Stimulated activated CD4-positive, alpha-beta T cell treated with anti-CD3 and anti-CD28 coated beads, Interleukin-12 subunit alpha, Interleukin-12 subunit beta, amount 100 ng/mL, for 24 hours (primary cell): ENCODE measurements at regions not wholly inside any gene's neighbourhood (a gene's known extent, or its start where the extent isn't known, plus 50 kb on each side); places are given as distances from the start of the nearest gene placed in this dataset.
"Not testable (repeated sequence)": the region's sequence is repeated elsewhere in the genome, so short reads cannot be mapped to it uniquely, and the experiment has no call there.

Source experiments
- DNase-seq, 2 experiments: peaks; one replicate each; pipeline ENCODE4 v3.0.0-alpha.2; 2020; ENCODE audit warnings: low read depth in 2 of 2

DNA sequence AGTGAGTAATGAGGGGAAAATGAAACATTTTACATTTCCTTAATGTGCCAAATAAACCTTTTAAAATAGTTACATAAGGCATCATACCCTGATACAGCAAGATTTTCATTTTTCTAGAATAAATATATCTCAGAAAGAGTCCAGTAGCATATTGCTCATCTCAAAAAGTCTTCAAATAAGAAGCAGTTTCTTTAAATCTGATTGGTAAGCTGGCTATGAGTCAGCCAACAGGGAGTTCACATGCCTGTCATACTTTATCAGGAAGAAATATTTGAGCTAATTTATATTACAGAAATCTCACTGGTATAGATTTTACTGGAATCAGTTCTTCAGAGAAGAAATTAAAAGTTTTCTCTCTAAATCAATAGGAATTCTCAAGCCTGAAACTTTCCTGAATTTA lies 258.1 kb downstream of the C11orf87 start:
- no peak for DNase-seq

DNA sequence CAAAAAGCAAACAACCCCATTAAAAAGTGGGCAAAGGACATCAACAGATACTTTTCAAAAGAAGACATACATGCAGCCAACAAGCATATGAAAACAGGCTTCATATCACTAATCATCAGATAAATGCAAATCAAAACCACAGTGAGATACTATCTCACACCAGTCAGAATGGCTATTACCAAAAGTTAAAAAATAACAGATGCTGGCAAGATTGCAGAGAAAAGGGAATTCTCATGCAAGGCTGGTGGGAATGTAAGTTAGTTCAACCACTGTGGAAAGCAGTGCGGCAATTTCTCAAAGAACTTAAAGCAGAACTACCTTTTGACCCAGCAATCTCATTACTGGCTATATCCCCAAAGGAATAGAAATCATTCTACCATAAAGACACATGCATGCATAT lies 260.8 kb downstream of the C11orf87 start:
- DNase-seq = not testable (repeated sequence)

DNA sequence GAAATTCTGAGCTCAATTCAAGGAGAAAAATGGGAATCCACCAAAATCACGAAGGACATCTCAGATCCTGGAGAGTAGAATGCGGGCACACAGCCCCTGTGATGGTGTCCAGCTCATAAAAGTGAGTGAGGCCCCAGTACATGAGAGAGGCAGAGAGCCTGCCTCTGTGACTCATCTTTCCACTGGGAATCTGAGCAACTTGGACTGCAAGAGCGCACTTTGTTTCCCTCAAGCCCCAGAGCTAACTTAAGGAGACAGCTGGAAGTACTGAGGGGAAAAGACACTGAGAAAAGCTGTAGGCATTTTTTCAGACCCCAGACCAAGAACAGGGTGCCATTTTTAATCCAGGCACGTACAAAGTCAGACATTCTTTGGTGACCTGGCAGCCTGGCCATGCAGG lies 273.7 kb downstream of the C11orf87 start:
- no peak for DNase-seq

- DNase-seq = no peak
Observed at GRCh38 chr11:109696191-109696897, 274.4 kb downstream of the C11orf87 start.

- DNase-seq = no peak
Observed at GRCh38 chr11:109697140-109697843, 275.3 kb downstream of the C11orf87 start.

- no peak for DNase-seq
Observed at GRCh38 chr11:109698237-109698636, 276.2 kb downstream of the C11orf87 start.

- DNase-seq = no peak
Observed at GRCh38 chr11:109704432-109704831, 282.4 kb downstream of the C11orf87 start.

GRCh38 chr11:109706945-109707344 lies 285.0 kb downstream of the C11orf87 start:
- no peak for DNase-seq

- no peak for DNase-seq
Observed at GRCh38 chr11:109707411-109707810, 285.4 kb downstream of the C11orf87 start.

DNA sequence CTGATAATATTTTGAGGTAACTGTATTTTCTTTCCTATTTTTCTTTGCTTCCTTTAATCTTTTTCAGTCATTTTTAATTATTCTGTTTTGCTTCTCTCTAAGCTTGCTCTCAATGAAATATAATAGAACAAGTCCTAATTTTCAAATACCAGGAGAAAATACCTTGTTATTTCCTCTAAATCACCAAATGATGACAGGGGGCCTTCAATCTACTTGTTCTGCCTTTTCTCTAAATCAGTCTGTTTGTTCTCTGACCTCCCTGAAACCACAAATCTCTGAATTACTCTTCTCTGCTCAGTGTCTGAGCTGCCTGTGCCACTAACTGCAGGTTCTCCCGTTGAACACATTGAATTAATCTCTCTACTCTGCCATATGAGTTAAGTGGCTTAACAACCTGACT lies 286.2 kb downstream of the C11orf87 start:
- no peak for DNase-seq

- DNase-seq = not testable (repeated sequence)
Observed at GRCh38 chr11:109714444-109714843, 292.5 kb downstream of the C11orf87 start.

DNA sequence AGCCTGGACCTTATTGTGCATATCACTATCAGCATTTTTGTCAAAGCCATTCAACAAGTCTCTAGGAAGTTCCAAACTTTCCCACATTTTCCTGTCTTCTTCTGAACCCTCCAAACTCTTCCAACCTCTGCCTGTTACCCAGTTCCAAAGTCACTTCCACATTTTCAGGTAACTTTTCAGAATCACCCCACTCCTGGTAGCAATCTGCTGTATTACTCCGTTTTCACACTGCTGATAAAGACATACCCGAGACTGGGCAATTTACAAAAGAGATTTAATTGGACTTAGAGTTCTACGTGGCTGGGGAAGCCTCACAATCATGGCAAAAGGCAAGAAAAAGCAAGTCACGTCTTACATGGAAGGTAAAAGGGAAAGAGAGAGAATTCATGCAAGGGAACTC lies 293.4 kb downstream of the C11orf87 start:
- DNase-seq = not testable (repeated sequence)

DNA sequence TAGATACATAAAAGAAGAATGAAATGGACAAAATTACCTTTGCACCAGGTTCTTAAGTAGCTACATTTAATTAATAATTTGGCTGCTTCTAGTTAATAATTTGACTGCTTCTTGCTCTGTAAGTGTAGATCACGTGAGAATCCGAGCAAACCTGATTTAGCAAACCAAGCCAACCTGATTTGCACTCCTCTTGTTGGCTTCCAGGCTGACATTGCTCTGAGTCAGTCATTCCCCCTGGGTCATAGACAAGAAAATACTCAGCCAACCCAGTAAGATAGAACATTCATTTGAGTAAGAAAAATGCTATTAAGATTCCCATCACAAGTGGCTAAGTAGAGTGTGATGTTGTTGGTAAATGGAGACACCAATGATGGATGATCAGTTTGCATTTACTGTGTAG lies 304.1 kb downstream of the C11orf87 start:
- no peak for DNase-seq

DNA sequence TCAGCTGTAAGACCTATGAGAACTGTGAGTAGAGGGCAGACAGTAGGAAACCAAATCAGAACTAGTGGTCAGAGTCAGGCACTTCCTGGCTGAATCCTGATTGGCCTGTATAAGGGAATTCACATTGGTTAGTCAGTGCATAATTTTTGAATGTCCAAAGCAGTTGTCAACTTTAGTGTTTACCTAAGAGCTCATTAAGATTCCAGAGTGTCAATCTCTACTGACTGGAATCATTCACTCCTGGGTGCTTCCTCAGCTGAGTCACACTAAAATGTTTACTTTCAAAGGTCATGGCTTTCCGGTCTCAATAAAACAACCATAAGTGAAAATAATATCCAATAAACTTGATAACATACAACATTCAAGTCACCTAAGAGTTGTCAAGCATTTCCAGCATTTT lies 306.1 kb downstream of the C11orf87 start:
- DNase-seq = no peak

DNA sequence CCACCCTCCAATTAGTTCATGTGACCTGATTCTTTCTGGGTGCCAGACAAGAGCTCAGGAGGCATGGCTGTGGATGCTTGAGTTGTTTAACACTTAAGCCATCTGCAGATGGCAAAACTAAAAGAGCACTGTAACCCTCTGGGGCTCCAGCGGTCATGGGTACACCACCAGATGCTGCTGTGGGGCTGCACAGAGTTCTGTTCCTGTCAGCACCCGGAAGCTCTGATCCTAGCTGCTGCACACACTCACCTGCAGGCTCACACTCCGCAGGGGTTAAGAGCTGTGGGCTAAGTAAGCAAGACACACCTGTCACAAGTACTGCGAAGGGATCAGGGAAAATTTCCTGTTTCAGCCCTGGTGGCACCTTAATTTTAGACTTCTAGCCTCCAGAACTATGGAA lies 307.8 kb downstream of the C11orf87 start:
- no peak for DNase-seq

DNA sequence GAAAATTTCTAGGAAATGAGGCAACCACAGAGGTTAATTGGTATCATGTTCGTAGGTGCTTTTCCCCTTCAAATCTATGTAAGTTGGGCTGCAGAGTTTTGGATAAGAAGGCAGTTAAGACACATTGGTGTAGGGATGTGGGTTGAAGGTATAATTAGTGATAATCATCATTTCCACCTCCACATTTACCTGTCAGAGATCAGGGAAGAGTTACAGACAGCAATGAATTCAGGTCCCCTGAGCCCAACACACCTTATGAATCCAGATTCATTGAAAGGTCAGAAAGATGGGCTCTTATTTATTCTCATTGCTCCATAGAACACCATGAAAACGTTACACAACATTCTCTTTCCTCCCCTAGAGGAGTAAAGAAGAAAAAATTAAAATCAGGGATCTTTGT lies 308.7 kb downstream of the C11orf87 start:
- DNase-seq = no peak

- DNase-seq = no peak
Observed at GRCh38 chr11:109731451-109731850, 309.5 kb downstream of the C11orf87 start.

- no peak for DNase-seq
Observed at GRCh38 chr11:109733245-109733644, 311.3 kb downstream of the C11orf87 start.

DNA sequence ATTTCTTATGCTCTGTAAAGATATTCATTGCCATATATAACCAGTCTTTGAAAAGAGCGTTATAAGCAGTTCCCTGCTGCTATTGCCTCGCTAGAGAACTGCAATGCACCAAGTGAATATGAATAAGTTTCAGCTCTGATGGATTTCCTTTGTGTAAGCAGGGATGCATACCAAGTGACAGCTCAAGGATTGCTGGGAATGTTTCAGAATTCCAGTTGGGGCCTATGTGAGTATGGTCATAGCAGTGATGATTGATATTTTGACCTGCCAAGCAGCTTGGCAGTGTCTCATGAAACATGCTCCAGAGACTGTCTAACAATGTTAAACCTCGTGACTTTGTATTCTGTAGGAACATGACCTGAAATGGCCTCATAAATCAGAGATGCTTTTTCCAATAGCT lies 312.6 kb downstream of the C11orf87 start:
- DNase-seq = no peak

DNA sequence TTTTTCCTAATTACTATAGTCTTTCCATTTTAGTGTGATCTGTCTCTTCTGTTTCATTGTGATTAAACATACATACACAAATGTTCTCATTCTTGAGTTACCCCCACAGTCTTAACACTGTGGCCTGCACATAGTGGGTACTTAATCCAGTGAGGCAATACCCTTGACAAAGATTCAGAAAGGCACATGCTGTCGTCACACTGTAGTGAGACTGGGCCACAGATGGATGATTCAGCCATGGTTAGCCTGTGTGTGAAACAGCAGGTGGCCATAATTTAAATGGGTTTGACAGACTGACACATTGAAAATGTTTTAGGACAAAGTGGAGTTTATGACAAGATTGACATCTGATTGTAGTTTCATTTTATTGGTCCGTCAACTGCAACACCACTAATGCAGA lies 313.1 kb downstream of the C11orf87 start:
- no peak for DNase-seq

GRCh38 chr11:109739379-109739778 lies 317.4 kb downstream of the C11orf87 start:
- DNase-seq = no peak

GRCh38 chr11:109745996-109746625 lies 324.1 kb downstream of the C11orf87 start:
- DNase-seq = no peak

DNA sequence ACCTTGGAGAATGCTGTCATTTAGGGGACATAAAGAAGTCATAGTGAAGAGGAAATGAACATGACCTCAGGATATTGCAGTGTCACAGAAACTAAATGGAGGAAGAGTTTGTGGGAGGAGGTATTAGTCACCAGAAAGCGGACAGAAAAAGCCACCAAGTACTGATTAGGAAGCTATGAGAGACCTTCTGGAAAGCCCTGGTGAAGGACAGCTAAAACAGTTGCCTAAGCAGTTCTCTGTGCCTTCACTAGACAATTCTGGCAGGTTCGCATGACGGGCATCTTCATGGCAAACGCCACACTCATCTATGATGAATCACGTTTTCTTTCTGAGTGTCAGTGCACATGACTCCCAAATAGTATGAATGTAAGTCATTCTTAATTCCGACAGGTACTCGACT lies 325.8 kb downstream of the C11orf87 start:
- no peak for DNase-seq
